Stimulated activated CD4-positive, alpha-beta T cell treated with anti-CD3 and anti-CD28 coated beads, TNF-alpha, amount 100 ng/mL, for 4 hours (primary cell): ENCODE measurements at regions not wholly inside any gene's neighbourhood (a gene's known extent, or its start where the extent isn't known, plus 50 kb on each side); places are given as distances from the start of the nearest gene placed in this dataset.

Experiments used
- DNase-seq, 3 experiments: peaks; one replicate each; pipeline ENCODE4 v3.0.0-alpha.2; 2020; ENCODE audit warnings: low read depth in 3 of 3

DNA sequence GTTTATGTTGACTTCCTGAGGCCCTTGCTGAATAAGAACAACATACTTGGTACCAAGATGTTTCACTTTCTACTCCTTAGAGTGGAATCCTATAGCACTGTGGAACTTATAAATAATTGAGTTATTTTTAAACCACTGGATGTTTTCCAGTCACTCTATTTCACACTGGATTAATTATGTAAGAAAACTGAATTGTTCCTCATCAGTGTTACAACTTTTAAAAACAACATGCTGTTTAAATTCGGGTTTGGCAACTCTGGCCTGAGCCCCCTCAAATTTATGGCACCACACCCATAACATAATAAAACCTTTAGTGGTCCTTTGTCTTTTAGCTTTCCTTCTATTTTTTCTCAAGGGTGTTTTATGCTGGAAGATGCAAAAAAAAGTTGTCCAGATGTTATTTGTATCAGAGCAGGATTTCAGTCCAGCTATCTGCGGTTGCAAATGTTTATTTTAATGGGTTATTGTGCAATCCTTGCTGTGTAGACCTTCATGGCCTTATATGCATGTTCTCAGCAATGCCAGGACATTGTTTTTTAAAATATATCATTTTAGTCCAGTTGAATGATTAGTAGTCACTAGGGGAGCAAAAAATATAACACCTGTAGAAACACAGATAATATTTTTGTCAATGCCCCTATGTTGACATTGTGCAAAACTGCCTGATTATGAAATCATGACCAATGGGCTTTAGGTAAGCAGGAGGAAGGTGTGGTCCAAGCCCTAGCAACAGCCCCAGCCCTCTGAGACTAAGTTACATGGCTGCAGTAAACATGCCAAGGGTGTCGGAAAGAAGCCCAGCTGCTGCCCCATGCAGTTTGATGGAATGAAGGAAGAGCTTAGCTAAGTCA, 638.0 kb upstream of the ZEB2 start:
- no peak for DNase-seq

DNA sequence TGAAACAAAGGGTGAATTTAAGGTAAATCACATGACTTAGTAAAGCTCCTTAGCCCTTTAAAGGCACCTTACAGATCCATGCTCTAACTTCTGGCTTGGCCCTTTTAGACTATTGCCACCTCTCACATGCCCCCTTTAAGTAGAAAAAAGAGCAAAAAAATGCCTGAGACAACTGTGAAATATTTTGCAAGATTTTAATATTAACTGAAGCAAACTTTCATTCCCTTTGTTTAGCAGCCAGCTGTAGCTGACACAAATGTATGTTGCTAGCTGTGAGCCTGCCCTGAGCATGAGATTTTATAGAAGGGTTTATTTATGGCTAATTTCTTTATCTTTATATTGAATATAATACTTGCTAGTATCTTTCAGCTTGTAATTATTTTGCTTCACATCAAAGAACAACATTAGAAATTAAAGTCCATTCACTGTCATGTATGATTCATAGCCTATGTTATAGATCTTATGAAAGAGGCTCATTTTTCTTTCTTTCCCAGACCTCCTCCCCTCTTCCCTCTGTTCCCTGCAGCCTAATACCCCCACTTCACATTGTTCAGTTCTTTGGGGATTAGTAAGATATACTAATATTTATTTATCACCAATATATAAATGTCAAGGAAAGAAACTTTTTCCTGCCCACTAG, 637.2 kb upstream of the ZEB2 start:
- DNase-seq, result no peak

DNA sequence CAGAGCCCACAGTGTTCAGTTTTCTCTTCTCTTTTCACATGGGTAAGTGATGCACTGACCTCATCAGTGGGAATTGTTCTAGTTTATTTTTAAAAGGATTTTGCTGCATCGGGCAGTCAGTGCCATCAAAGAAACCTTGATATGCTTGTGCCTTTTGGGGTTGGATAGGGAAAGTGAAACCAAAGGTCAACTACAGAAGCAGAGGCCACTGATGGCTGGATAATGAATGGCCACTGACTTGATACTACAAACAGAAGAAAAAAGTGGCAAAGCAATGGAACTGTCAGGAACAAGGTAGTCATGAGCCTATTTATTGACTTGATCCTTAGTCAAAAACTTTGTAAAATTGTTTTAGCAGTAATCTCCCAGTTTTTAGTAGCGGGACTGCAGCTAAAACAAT, 636.3 kb upstream of the ZEB2 start:
- no peak for DNase-seq

DNA sequence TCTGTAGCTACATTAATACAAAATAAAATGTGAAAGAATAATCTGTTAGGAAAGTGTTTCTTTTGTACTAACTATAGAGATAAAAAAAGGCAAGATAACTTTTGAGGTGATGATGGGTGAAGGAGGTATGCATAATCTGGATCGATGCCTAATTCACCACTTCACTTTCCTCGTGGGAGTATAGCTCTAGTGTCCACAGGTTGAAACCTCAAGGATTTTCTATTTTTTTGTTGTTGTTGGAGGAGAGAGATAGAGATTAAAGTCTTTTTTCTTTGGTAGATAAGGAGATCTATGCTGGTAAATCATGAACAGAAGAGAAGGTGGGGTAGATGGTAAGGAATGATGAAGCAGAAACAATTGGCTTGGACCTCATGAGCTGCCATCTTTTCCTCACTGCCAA, 635.3 kb upstream of the ZEB2 start:
- no peak for DNase-seq

DNA sequence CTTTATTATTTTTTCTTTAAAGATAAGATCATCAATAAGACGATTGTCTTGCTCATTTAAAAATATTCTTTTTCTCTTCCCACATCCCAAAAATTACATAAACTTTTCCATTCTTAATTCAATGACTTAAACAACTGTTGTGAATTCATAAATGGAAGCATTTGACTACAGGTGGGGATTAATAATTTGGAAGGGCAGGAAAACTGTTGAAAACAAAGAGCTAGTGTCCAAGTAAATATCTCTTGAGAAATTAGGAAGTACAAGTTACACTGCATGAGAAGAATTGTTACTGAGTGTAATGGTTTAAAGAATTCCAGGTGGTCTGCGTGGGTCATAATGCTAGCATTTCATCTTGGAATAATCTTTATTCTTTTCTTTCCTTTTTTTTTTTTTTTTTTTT, 634.8 kb upstream of the ZEB2 start:
- no peak for DNase-seq

DNA sequence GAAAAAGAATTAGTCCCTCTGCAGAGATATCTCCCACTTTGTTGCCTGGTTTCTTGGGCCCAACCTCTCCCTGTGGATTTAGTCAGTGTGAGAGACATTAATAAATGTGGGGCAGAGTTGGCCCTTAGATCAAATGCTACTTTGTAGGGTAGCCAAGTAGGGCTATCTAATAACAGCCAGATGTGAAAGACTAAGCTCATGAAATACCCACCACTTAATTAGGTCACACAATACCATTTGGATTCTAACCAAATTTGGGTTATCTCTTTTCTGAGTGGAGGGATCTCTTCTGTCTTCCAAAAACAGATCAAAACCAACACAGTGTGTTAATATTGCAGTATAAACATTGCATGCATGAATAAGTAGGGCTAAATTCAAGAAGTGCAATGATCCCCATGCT, 626.8 kb upstream of the ZEB2 start:
- DNase-seq, result no peak

DNA sequence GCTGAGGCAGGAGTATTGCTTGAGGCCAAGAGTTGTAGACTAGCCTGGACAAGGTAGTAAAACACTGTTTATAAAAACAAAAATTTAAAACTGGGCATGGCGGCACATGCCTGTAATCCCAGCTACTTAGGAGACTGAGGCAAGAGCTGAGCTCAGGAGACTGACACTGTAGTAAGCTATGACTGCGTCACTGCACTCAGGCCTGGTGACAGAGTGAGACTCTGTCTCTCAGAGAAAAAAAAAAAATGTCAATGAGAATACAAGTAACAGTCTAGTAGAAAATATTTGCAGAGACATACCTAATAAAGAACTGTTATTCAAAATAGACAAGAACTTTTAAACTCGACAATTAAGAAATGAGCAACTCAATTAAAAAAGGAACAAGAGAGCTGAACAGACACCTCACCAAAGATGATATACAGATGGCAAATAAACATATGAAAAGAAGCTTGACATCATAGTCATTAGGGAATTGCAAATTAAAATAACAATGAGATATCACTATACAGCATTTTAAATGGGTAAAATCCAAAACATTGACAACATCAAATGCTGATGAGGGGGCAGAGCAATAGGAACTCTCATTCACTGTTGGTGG, 624.3 kb upstream of the ZEB2 start:
- no peak for DNase-seq

DNA sequence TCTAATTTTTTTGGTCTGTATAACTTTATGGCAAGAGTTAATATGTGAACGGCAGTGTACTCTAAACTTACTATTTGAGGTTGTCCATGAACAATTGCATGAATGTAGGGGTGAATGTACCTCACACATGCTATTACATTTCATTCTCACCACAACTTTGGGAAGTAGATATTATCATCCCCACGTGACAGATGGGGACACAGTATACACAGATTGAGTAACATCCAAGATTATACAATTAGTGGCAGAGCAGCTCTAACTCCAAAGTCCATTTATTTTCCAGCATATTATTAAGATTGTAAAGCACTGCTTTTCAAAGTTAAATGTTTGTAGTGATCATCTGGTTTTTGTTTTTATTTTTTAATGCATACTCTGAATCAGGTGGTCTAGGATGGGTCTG, 622.1 kb upstream of the ZEB2 start:
- no peak for DNase-seq

DNA sequence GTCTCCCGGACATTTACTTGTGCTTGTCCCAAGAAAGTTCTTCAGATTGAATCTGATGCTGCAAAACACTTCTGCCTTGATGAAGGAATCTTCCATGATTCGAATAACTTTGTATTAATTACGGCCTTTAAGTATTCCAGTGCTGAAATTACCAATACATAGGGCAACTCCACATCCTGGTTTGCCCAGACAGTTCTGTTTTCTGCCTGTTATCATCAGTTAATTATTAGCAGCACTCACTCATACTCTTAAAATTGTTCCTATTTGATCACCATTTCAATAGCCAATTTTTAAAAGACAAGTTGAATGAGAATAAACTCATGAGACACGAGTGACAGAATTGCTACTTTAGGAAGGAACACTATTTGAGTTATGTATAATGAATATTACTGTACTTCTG, 620.7 kb upstream of the ZEB2 start:
- DNase-seq, result no peak

DNA sequence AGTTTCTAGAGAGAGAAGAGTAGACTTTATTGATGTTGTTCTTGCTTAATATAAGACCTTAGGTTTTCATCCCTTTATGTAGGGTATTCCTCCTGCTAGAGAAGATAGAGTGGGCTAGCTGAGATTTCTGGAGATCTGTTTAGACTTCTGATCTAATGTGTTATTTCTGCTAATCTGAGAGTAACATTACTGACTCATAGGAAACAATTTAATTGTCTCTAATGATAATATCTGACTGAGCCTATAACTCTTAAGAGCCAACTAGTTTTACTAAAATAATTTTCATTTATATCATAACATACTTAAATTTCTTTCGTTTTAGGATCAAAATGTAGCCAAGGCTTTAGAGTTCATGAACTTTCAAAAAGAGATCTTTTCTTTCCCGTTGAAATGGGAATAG, 618.7 kb upstream of the ZEB2 start:
- DNase-seq, result no peak

DNA sequence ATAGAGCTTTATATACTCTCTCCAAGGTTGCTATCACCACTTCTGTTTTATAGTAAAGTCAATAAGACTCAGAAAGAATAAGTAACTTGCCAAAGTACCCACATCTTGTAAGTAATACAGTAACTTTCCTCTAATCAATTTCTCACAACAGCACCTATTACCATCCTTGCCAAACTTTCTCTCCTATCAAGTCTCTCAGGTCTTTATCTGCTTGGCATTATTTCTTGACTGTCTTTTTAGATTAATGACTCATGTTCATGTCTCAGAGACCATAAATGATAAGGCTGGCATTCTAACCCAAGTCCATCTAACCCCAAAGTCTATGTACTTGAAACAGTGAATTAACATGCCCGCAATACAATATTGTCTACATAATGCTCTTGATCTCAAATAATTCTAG, 618.0 kb upstream of the ZEB2 start:
- DNase-seq, result no peak

DNA sequence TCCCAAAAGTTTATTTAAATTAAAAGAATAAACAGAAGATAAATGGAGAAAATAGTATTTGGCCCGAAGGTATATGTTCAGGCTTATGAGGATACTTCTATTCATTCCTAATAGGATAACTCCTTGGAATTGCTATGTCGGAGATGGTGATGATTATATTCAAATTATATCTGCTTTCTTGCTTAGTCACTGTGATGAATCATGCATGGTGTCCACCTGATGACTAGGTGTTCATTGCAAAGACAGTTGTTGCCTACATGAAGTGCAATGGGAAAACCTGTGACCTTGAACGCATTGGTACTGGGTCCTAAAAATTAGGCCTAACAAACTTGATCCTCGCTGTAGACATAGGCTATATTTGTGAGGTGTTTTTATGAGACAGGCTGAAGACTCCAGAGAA, 617.3 kb upstream of the ZEB2 start:
- DNase-seq, result no peak

DNA sequence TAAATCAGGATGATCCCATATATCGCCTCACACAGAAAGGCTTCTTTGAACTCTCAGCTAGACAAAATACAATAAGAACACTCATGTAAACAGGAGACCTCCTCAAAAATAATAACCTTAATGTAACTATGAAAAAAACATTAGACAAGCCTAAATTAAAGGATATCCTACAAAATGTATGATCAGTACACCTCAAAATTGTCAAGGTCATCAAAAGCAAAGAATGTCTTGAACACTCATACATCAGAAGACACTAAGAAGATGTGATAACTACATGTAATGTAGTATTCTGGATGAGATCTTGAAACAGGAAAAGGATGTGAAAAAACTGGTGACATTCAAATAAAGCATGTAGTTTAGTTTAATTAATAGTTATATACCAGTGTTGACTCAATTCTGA, 616.8 kb upstream of the ZEB2 start:
- DNase-seq, result no peak

DNA sequence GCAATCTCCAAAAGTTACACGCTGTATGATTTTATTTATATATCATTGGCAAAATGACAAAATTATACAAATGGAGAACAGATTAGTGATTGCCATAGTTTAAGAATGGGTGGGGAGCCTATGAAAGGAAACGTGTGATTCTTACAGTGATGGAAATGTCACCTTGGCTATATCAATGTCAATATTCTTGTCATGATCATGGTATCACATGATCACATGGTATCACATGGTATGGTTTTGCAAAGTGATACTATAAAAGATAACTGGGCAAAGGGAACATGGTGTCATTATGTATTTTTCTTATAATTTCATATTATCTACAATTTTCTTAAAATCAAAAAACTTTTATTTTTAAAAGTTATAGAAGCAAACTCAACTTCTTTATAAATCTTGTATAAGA, 606.2 kb upstream of the ZEB2 start:
- no peak for DNase-seq

DNA sequence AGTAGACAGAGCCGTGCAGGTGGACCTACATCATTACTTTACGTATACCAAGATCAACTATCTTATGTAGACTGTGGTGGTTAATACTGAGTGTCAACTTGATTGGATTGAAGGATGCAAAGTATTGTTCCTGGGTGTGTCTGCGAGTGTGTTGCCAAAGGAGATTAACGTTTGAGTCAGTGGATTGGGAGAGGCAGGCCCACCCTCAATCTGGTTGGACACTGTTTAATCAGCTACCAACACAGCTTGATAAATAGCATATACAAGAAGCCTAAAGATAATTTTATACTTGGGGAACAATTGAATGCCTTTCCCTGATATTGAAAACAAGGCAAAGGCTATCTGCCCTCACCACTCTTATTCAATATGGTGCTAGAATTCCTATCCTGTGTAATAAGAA, 604.2 kb upstream of the ZEB2 start:
- DNase-seq, result no peak

DNA sequence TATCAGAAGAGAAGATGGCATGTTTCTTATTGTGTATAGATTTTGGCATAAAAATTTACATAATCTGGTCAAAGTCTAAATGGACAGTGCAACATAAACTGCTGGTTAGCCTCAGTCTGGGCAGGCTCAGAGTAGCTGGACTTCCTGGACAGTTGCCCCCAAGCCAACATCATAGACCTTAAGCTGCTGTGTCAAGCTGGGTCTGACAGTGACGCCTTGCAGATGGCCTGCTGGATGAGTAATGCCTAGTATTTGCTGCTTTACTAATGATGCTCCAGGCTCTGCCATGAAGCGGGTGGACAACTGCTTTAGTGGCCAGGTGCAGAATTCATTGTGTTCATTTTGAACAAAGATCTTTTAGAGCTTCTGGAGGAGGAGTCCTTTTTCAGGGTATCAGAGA, 603.7 kb upstream of the ZEB2 start:
- no peak for DNase-seq

DNA sequence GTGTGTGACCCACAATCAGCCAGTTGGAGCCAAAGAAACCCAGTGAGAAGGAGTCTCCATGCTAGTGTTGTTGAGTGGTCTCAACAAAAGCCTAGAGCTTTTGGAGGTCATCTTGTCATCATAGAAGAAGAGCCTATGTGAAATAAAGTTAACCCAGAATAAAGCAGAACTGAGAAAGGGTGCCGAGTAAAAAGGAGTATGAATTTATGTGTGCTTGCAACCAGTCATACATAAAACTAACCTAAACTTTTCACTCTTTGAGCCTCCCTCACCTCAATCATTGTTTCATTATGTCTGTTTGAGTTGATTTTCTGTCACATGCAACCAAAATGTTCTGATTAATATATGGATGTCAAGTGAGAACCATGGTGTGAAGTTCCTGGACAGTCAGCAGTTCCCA, 599.3 kb upstream of the ZEB2 start:
- no peak for DNase-seq

DNA sequence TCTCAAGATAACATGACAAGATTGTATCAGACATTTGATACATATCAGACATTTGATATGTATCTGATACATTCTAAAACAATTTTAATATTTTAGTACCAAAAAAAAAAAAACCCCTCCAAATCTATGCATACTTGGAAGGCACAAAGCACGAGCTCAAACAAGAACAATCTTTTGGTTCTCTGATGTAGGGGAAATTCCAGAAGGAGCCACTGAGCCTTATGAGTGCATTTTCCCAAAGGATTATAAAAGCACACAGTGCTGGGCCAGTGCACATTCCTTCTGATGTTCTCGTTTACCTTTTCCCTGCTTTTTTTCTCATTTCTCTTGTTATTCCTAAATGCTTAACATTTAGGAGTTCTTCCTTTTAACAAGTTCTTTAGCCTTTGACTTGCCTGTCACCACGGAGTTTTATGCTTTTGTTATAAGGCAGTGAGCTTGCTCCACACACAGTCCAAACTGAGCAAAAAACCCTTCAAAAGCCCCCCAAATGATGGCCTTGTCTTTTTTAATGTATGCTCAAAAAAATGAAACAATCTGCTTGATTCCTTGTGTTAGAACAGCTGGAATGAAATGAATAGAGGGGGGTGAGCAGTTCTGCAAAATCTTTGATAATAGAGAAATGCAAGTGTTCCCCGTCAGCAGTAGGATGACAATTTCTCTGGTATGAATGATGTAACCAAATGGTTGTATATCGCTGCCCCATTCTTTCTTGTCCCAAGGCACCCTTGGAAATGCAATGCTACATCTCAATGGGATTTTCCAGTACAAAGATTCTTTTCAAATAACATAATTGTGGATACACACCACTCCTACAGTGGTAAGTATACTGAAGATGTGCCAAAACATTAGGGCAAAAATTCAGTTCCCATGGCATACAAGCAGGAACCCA, 597.2 kb upstream of the ZEB2 start:
- no peak for DNase-seq

DNA sequence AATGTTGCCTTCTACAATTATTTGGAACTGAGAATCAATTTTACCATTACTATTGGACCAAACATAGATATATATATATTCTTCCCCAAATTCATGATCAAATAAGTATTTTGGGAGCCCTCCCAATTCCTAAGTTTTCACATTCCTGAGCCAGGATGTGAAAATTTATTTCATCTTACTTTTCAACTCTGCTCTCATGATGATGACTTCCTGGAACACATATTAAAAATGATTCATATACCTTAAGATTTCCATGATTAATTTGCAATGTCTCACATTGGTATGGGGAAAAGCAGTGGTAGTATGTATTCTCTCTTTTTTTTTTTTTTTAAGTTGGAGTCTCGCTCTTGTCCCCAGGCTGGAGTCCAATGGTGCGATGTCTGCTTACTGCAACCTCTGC, 596.1 kb upstream of the ZEB2 start:
- no peak for DNase-seq

DNA sequence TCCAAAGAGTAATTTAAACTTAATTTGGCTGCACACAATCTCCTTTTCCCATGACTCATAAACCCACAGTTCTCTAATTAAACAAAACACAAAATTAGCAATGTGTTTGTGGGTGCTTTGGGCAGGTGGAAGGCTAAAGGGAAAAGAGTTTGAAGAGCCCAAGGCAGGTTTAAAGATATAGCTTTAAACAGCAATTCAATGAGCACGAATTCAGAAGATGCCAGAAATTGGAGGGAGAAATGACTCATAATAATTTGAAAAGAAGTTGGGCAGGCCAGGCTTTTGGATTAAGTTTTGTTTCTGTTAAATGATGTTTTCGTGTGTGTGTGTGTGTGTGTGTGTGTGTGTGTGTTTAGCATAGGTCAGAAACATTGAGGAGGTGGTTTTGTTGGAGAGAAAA, 594.8 kb upstream of the ZEB2 start:
- DNase-seq, result no peak

DNA sequence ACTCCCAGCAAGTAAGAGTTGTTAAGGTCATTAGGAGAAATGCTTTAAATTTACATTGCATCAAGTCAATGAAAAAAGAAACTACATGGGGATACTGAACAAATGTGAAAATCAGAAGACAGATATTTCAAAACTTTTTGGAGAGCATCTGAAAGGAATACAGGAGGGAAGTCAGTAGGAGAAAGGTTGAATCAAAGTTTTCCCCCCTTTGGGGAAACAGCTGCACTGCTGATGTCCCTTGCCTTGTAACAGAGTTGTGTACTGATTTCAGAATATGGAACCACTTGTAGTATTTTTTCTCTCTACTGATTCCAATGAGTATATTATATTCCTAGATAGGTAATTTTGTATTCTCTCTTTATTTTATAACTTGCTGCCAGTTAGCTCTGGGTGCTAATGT, 592.5 kb upstream of the ZEB2 start:
- DNase-seq, result no peak

DNA sequence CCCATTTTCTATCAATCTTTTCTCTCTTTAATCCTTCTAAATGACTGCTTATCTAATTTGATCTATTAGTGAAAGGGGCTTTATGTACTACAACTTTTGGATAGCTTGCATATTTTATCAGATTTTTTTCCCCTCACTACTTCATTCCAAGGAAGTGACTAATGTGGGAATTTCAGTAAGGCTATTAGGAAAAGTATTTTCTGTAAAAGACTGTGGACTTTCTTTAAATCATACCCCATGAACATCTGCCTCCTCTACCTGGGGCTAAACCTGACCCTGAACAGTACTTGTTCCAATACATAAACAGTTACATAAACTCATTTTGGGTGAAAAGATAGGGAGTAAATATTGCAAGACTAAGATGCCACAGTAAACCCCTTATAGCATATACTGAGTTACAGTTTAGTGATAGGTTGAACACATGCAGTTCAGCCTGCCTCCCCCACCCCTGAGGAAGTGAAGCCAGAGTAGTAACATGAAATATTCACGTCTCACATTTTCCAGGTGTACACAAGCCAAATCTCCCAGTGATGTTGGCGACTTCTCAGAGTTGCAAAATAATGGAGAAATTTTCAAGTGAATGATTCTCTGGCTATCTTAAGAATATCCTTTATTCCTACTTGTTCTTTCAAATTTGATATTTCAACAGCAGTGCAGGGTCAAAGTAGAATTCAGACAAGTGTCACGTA, 590.9 kb upstream of the ZEB2 start:
- DNase-seq, result no peak
